Activated CD4-positive, alpha-beta T cell treated with anti-CD3 and anti-CD28 coated beads, Interleukin-2, amount 50 U/mL, for 24 hours (primary cell): ENCODE measurements at regions not wholly inside any gene's neighbourhood (a gene's known extent, or its start where the extent isn't known, plus 50 kb on each side); places are given as distances from the start of the nearest gene placed in this dataset.

Experiments used
- DNase-seq, 2 donors: peaks; one replicate each; pipeline ENCODE4 v3.0.0-alpha.2; 2020; ENCODE audit warnings: low read depth in 1 of 2, low spot score in 1 of 2

DNA sequence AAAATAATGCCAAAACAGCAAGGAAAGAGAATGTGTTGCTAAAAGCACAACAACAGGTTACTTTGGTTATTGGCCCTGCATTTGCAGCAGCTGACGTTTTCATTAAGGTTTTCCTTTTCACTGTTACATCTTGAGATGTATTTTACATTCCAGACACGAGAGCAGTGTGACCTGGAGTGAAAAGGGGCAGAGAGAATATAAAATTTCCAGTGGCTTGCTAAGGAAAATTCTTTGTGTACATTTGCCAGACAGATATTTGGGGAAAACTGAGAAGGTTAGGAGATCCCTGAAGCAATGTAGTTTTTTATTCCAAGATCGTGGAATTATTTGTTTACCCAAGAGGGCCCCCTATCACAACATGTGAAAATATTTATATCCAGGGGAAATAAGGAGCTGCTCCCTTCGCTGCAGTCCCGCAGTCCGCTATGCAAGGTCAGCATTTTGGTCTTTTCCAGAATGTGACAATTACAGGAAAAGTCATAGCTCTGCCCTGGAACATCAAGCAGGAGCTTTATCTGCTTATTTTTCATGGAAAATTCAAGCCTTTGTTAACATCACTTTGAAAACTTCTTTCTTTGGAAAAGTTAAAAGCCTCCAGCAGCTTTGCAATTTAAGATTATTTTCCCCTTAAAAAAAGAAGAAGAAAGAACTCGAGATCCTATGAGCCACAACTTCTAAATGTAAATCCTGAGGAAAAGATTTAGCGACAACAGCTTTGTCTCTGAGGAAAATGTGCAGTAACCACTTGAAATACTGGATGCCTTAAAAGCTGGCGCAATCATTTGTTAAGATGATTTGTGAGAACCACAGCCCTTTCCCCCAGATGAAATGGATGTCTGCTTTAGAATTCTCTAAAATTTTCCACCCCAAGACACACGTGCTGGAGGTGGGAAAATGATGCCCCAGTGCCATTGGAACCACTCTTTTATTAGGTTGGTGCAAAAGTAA is 256.4 kb upstream of the TPM1 start:
- DNase-seq, result no peak

- no peak for DNase-seq
Measured at GRCh38 chr15:62787401-62787800, 255.1 kb upstream of the TPM1 start.

DNA sequence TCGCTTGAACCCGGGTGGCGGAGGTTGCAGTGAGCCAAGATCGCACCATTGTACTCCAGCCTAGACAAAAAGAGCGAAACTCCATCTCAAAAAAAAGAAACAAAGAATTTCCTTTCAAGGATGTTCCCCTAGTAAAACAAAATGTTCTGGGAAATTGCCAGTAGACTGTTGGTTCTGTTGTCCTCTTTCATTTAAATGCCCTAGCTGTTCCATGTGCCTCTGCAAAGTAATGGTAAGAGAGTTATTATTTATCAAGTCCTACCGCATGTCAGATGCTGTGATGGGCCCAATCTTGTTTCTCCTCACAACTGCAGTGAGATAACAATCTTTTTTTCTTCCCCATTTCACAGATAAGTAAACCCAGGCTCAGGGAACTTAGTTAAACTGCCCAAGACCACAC is 254.3 kb upstream of the TPM1 start:
- DNase-seq, result no peak

DNA sequence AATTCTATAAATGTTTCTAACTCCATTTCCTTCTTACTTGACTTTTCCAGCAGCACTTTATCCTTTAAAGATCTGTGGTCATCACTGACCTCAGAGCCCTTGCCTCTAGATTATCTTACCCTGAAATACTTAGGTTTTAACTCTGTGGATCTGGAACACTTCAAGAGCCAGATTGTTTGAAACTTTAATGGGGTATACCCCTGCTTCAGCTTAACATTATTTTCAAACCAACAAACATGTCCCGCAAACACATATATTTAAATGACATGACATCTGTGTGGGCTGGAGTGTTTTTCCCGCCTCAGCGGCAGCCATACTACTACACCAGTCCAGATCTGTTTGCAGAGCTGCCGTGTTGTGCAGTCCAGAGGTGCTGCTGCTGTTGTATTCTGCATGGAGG is 252.0 kb upstream of the TPM1 start:
- no peak for DNase-seq

DNA sequence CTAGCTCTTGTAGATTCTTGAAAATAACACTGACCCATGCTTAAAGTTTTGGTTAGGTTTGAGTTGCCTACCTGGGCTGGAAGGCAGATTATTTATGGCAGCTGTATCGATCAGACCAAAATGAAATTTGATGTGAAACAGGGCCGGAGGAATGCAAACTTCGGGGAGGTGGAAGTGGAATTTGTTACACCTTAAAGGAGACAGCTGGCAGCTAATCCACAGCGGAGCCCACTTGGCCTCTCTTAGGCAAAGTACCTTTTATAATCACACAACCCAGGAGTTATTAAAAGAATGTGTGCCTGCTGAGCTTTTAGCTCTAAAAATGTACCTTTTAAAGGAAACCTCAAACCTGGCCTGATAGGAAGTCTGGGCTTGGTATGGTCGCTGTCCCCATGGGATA is 250.9 kb upstream of the TPM1 start:
- DNase-seq, result no peak

DNA sequence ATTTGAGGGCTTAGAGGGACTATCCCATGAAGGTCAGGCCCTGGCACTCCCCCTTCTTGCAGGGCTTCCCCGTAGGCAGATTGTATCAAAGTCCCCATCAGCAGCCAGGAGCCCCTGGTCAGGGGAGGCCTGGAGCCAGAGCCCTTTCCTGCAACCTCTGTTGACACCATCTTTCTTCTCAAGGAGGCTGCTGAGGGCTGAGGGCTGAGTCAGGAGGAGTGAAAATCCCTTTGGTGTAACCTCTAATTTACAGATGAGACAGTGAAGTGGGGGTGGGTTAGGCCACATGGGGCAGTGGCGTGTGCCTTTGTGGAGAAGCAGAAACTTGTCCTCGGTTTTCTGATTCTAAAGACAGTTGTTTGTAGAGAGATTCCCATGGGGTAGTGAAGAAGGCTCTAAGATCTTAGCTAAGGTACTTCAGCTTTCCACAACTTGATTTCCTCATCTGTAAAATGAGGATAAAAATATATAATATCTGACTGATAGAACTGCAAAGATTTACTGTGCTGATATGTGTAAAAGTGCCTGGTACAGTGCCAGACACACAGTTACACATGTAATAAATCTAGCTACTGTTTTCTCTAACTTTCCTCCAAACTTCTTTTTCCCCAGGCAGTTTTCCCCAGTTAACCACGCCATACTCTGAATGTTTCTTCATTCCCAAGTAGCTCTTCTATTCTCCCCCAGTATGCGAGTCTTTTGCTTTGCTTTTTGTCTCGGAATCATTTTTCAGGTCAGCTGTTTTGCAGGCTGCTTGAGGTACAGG is 249.4 kb upstream of the TPM1 start:
- no peak for DNase-seq

DNA sequence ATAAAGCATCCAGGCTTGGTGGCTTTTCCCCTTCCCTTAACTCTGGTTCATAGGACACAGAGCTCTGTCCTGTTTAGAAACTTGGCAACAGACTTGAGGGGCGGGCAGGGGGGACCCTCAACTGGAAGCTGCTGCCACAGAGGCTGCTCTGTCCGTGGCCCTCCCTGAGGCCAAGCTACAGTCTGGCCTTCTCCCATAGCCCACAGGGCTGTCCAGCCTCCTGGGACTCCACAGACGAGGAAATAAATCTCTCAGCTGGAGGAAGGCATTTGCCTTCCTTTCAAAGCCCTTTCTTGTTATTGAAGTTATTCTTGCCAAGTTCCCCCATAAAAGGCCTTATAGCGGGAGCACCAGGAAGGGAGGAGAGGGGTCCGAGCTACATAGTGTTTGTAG is 248.8 kb upstream of the TPM1 start:
- DNase-seq, result no peak

DNA sequence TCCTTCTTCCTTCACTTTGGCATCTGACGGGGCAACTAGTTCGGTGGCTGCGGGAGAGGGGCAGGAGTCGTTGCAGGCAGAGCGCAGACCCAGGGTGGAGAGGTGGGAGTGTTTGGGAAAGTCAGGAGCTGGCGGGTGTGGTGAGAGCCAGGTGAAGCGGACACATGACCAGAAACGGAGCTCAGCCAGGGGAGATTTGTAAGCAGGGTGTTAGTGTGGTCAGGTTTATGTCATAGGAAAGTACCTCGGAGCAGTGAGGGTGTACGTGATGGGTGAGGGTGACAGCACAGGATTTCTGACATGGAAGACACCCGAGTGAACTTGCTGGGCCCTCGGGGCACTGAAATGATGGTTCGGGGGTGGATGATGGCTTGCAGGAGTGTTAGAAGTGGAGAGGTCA is 247.4 kb upstream of the TPM1 start:
- DNase-seq, result no peak

- DNase-seq, result no peak
Measured at GRCh38 chr15:62795700-62796695, 246.5 kb upstream of the TPM1 start.

- no peak for DNase-seq
Measured at GRCh38 chr15:62797171-62797570, 245.4 kb upstream of the TPM1 start.

GRCh38 chr15:62798536-62798935 is 244.0 kb upstream of the TPM1 start:
- DNase-seq, result no peak

DNA sequence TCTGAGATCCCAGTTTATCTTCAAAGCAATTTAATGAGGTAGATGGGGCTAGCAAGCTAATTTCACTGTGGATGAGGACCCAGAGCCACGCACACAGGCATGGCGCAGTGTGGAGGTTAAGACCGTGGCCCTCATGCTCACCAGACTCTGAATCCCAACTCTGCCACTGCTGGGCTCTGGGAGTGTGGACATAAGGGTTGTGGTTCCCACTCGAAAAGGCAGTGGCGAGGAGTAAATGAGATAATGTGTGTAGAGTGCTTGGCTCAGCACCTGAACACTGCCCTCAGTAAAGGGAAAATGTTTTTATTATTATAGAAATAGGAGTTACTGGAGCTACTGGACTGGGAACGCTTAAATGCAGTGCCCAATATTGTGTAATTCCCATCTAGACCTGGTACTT is 243.5 kb upstream of the TPM1 start:
- no peak for DNase-seq

DNA sequence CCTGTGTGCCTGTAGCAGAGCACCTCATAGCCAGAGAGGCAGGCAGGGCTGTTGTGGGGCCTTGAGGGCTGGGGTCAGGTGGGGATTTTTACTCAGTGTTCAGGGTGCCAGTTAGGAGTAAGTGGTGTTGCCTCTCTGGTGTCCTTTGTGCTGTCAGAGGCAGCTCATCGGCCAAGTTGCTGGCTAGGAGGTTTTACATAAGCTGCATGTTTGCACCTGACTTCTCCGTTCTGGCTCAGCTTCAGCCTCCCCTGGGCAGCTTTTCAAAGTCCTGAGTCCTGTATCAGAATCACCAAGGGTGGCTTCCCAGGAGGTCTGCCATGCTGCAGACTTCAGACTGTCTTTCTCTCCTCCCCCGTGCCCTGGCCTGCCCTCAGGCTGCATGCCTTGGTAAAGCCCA is 242.6 kb upstream of the TPM1 start:
- no peak for DNase-seq

- no peak for DNase-seq
Measured at GRCh38 chr15:62802612-62803011, 239.9 kb upstream of the TPM1 start.

DNA sequence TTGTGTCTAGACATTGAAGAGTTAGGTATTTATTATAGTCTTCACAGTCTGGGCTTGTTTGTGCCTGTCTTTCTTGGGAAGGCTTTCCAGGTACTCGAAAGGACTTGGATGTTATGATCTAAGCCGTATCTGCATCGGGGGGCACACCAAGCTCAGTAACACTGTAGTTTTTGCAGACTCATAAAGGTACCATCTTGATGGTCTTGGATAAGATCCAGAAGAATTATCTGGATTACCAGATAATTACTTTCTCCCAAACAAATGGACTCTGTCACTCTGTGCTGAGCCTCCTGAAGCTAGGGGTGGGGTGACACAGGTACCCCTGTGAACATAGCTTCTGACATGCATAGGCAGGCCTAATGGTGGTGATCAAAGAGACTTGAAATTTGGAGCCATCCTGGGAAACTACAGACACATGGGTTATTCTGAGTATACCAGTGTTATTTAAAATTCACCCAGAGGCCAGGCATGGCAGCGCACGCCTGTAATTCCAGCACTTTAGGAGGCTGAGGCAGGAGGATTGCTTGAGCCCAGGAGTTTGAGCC is 238.6 kb upstream of the TPM1 start:
- DNase-seq, result no peak

- DNase-seq, result no peak
Measured at GRCh38 chr15:62805502-62805901, 237.0 kb upstream of the TPM1 start.

DNA sequence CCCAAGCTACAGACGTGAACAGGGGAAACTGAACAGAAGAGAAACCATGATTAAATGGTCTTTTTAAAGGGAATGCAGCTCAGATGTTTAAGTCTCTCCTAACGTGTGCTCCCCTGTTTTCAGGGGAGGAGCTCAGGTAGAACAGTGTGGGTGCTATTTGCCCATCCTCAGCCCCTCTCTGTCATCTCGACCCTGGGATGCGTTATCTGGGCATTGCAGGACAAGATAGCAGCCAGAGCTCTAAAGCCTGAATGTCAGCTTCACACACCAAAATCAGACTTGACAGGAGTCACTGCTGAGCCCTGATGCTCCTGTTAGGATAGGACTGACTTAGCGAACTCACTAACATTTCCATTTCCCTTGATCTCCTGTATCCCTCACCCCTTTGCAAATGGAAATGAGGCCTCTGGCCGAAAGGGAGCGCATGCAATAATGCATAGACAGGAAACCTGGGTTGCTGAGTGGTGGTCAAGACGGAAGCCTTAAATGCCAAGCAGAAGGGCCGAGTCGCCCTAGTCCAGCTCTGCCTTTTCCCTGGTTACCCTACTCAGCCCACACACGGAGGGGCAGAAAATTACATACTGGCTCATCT is 234.9 kb upstream of the TPM1 start:
- DNase-seq, result no peak

DNA sequence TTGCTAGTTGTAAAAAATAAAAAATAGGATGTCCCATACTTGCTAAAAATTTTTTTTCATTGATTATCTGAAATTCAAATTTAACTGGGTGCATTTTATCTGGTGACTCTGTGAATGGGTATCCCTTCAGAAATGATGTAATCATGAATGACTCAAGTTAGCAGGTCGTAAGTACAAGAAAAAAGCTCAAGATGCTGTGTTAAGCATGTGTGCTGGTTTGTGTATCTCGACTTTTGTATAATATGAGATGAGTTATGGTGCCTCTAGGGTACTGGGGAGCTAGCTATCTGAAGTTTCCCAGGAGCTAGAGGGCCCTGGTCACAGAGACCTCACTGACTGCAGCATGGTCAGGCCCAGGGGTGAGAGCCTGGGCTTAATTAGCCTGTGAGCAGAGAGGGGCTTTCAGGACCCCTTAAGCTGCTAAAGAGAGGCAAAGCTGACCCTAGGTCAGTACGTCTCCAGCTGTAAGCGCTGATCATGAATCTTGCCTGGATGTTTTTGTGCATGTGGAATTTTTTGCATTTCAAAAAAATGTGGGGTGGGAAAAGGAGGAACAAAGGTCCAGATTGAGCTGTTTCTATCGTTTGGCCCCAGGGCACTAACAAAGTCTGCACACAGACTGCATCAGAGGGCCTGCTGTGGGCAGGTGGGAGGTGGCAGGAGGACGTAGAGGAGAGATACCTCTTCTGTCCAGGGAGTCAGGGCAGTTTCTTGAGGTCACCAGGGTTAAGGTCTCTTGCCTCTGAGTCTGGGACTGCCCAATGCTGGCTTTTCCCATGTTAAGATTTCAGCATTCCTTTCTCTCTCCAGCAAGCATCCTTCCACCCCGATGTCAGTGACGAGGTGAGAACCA is 233.2 kb upstream of the TPM1 start:
- no peak for DNase-seq

DNA sequence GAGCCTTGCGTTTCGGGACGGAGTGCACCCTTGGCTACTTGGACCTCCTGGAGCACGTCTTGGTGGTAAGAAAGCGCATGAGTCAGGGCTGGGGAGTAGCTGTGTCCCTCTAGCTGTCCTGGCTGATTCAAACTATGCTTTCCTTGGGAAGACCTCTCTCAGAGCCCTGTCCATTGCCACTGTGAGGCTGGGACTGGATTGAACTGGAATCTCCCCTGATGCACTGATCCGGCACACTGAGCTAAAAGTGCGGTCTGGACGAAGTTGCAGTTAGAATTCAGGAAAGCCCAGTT is 232.6 kb upstream of the TPM1 start:
- DNase-seq, result no peak

DNA sequence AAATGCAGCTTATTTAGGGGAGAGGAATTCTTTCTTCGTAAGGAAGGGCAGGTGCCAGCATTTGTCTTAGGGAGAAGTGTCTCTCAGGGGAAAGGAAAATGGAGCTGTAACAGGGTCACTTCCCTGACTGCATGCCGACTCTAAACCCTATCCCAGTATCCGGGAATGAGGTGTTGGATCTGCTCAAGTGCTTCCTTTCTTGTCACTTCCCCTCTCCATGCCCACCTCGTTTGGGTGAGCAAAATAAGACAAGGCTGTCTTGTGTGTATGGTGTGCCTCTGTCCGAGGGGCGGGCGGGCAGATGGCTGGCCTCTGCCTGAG is 230.1 kb upstream of the TPM1 start:
- DNase-seq, result no peak
